HEK293 (cell line): ENCODE measurements at regions not wholly inside any gene's neighbourhood (a gene's known extent, or its start where the extent isn't known, plus 50 kb on each side); places are given as distances from the start of the nearest gene placed in this dataset.

Experiments
- GLI4 ChIP-seq: fragments of 450-650 bp; formaldehyde crosslinking; IDR thresholded peaks from 2 replicates; pipeline ENCODE4 v1.5.1; 2016; ENCODE audit warnings: missing biosample characterization, missing genetic modification characterization
- IKZF3 ChIP-seq: fragments of 450-650 bp; IDR thresholded peaks from 2 replicates; pipeline ENCODE4 v1.5.0; 2018; ENCODE audit warnings: missing biosample characterization, mild to moderate bottlenecking, missing genetic modification characterization, moderate library complexity
- INSM2 ChIP-seq: fragments of 450-650 bp; formaldehyde crosslinking; IDR thresholded peaks from 2 replicates; pipeline ENCODE4 v1.5.1; 2016; ENCODE audit warnings: missing biosample characterization, missing genetic modification characterization
- KLF1 ChIP-seq: fragments of 450-650 bp; formaldehyde crosslinking; IDR thresholded peaks from 2 replicates; pipeline ENCODE4 v1.5.1; 2016; ENCODE audit warnings: missing biosample characterization, missing genetic modification characterization
- REPIN1 ChIP-seq: fragments of 450-650 bp; formaldehyde crosslinking; IDR thresholded peaks from 2 replicates; pipeline ENCODE4 v1.5.1; 2017; ENCODE audit warnings: missing biosample characterization, missing genetic modification characterization, low read depth
- SCRT2 ChIP-seq: fragments of 450-650 bp; formaldehyde crosslinking; IDR thresholded peaks from 2 replicates; pipeline ENCODE4 v1.5.1; 2016; ENCODE audit warnings: missing biosample characterization, missing genetic modification characterization
- SETDB1 ChIP-seq: IDR thresholded peaks from one replicate; pipeline ENCODE4 v1.6.1; 2017; ENCODE audit warnings: mild to moderate bottlenecking, low read length, moderate library complexity, mixed read lengths; ENCODE audit not compliant: insufficient read length
- TCF7L2 ChIP-seq: IDR thresholded peaks from 2 replicates; pipeline ENCODE4 v1.6.1; 2011; ENCODE audit warnings: low read depth, mild to moderate bottlenecking, inconsistent platforms, low read length, moderate library complexity, borderline replicate concordance
- WT1 ChIP-seq: fragments of 450-650 bp; formaldehyde crosslinking; IDR thresholded peaks from 2 replicates; pipeline ENCODE4 v1.5.1; 2016; ENCODE audit warnings: missing biosample characterization, missing genetic modification characterization
- ZBTB17 ChIP-seq: fragments of 450-650 bp; formaldehyde crosslinking; IDR thresholded peaks from 2 replicates; pipeline ENCODE4 v1.5.1; 2016; ENCODE audit warnings: missing biosample characterization, missing genetic modification characterization
- ZBTB7A ChIP-seq: fragments of 450-650 bp; formaldehyde crosslinking; IDR thresholded peaks from 2 replicates; pipeline ENCODE4 v1.5.1; 2016; ENCODE audit warnings: low read depth, missing biosample characterization, missing genetic modification characterization
- ZEB2 ChIP-seq: fragments of 450-650 bp; formaldehyde crosslinking; IDR thresholded peaks from 2 replicates; pipeline ENCODE4 v1.5.1; 2016; ENCODE audit warnings: missing biosample characterization, missing genetic modification characterization
- ZFP3 ChIP-seq: fragments of 450-650 bp; formaldehyde crosslinking; IDR thresholded peaks from 2 replicates; pipeline ENCODE4 v1.5.1; 2016; ENCODE audit warnings: low read depth, missing biosample characterization, missing genetic modification characterization
- ZFP37 ChIP-seq: fragments of 450-650 bp; formaldehyde crosslinking; IDR thresholded peaks from 2 replicates; pipeline ENCODE4 v1.5.1; 2016; ENCODE audit warnings: missing biosample characterization, missing genetic modification characterization
- ZNF121 ChIP-seq: fragments of 450-650 bp; formaldehyde crosslinking; IDR thresholded peaks from 2 replicates; pipeline ENCODE4 v1.5.1; 2016; ENCODE audit warnings: missing biosample characterization, missing genetic modification characterization
- ZNF140 ChIP-seq: fragments of 450-650 bp; formaldehyde crosslinking; IDR thresholded peaks from 2 replicates; pipeline ENCODE4 v1.5.1; 2016; ENCODE audit warnings: missing biosample characterization, missing genetic modification characterization
- ZNF24 ChIP-seq: fragments of 450-650 bp; formaldehyde crosslinking; IDR thresholded peaks from 2 replicates; pipeline ENCODE4 v1.5.1; 2016; ENCODE audit warnings: missing biosample characterization, missing genetic modification characterization
- ZNF274 ChIP-seq, 2 experiments: fragments of 200-500 bp in 1 of 2; fragments of 450-650 bp in 1 of 2; sonication (Bioruptor generic) in 1 of 2; formaldehyde crosslinking in 1 of 2; IDR thresholded peaks; 2 replicates each; pipeline versions ENCODE4 v1.5.1 to v1.6.1; 2014 to 2016; ENCODE audit warnings: borderline replicate concordance in 1 of 2, inconsistent platforms in 1 of 2, low read length in 1 of 2, missing biosample characterization in 1 of 2, missing genetic modification characterization in 1 of 2
- ZNF324 ChIP-seq: fragments of 450-650 bp; formaldehyde crosslinking; IDR thresholded peaks from 2 replicates; pipeline ENCODE4 v1.5.1; 2016; ENCODE audit warnings: missing biosample characterization, missing genetic modification characterization
- ZNF394 ChIP-seq: fragments of 450-650 bp; formaldehyde crosslinking; IDR thresholded peaks from 2 replicates; pipeline ENCODE4 v1.5.1; 2016; ENCODE audit warnings: missing biosample characterization, missing genetic modification characterization, mild to moderate bottlenecking, moderate library complexity, borderline replicate concordance
- ZNF513 ChIP-seq: fragments of 450-650 bp; IDR thresholded peaks from 2 replicates; pipeline ENCODE4 v1.5.1; 2018; ENCODE audit warnings: missing biosample characterization, missing genetic modification characterization
- ZNF596 ChIP-seq: fragments of 450-650 bp; IDR thresholded peaks from 2 replicates; pipeline ENCODE4 v1.5.0; 2018; ENCODE audit warnings: missing biosample characterization, mild to moderate bottlenecking, missing genetic modification characterization, moderate library complexity
- ZNF610 ChIP-seq: fragments of 450-650 bp; formaldehyde crosslinking; IDR thresholded peaks from 2 replicates; pipeline ENCODE4 v1.5.1; 2016; ENCODE audit warnings: missing biosample characterization, missing genetic modification characterization, borderline replicate concordance
- ZNF624 ChIP-seq: fragments of 450-650 bp; formaldehyde crosslinking; IDR thresholded peaks from 2 replicates; pipeline ENCODE4 v1.5.1; 2017; ENCODE audit warnings: missing biosample characterization, missing genetic modification characterization
- ZNF639 ChIP-seq: fragments of 450-650 bp; formaldehyde crosslinking; IDR thresholded peaks from 2 replicates; pipeline ENCODE4 v1.5.1; 2016; ENCODE audit warnings: missing biosample characterization, missing genetic modification characterization
- ZNF654 ChIP-seq: fragments of 450-650 bp; formaldehyde crosslinking; IDR thresholded peaks from 2 replicates; pipeline ENCODE4 v1.5.1; 2016; ENCODE audit warnings: low read depth, missing biosample characterization, missing genetic modification characterization
- ZNF658 ChIP-seq: fragments of 450-650 bp; formaldehyde crosslinking; IDR thresholded peaks from 2 replicates; pipeline ENCODE4; 2016; ENCODE audit warnings: missing biosample characterization, missing genetic modification characterization
- ZNF777 ChIP-seq: fragments of 450-650 bp; formaldehyde crosslinking; IDR thresholded peaks from 2 replicates; pipeline ENCODE4 v1.5.1; 2017; ENCODE audit warnings: missing biosample characterization, missing genetic modification characterization, borderline replicate concordance
- ZSCAN4 ChIP-seq: fragments of 450-650 bp; formaldehyde crosslinking; IDR thresholded peaks from 2 replicates; pipeline ENCODE4 v1.5.1; 2017; ENCODE audit warnings: missing biosample characterization, missing genetic modification characterization
- ZSCAN5A ChIP-seq: fragments of 450-650 bp; formaldehyde crosslinking; IDR thresholded peaks from 2 replicates; pipeline ENCODE4 v1.5.1; 2016; ENCODE audit warnings: missing biosample characterization, missing genetic modification characterization
- TF ChIP-seq, protein P1 (sequence below): fragments of 450-650 bp; formaldehyde crosslinking; IDR thresholded peaks from 2 replicates; pipeline ENCODE4 v1.5.1; 2016; ENCODE audit warnings: missing biosample characterization, missing genetic modification characterization

DNA sequence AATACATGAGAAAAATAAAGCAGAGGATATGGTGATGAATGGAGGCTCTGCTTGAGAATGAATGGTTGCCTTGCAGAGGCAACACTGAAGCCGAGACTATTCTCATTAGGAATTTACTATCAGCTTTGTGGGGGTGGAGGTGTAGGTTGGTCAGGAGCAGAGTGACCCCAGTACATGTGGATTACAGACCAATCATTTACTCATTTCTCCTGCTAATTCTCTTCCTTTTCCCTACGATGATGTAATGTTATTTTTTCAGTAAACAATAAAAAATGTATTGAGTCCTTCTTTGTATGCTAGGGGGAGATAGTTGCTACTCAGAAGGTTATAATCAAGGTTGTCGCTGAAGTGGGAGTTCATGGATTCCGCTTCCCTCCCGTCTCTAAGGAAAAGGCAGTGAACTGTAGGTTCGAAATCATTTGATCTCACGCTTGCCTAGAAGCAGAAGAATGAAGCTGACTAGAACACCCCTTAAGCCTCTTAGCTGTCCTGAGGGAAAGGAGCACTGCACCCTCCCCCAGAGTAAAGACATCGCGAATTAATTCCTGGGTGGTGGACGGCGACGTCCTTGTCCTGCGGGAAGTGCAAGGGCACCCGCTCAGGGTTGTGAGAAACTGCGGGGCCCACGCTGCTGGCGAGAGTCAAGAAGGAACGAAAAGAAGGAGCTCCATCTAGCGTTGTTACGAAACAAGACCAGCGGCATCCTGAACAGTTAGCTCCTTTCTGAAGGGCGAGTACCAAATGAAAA is 213.2 kb upstream of the PFN2 start (continued):
- TF ChIP-seq ZNF513 (tag by site-specific recombination) = no peak
- TF ChIP-seq ZFP37 (tag by site-specific recombination) = 0 out of 2 replicates have a peak, but pooled peaks have one; percentile 40
- no peak for TF ChIP-seq ZNF121 (tag by site-specific recombination)
- no peak for TF ChIP-seq REPIN1
- peak; percentile 46; the same call in 1 of the 2 replicates for TF ChIP-seq ZEB2 (tag by site-specific recombination)
- TF ChIP-seq ZNF777 (tag by site-specific recombination) = no peak
- no peak for TF ChIP-seq IKZF3 (tag by site-specific recombination)
- TF ChIP-seq ZNF274 (IDR thresholded peaks at IDR 0.05; ENCODE audit: low read length) = no peak
- TF ChIP-seq ZNF274 (tag by site-specific recombination; IDR thresholded peaks at IDR 0.05; ENCODE audit: borderline replicate concordance) = no peak
- TF ChIP-seq ZNF658 (tag by site-specific recombination) = no peak
- no peak for TF ChIP-seq ZNF610 (tag by site-specific recombination)
- TF ChIP-seq ZNF324 = no peak
- no peak for TF ChIP-seq ZFP3
- no peak for TF ChIP-seq ZNF140 (tag by site-specific recombination)
- TF ChIP-seq ZNF24 (tag by site-specific recombination) = no peak
- TF ChIP-seq KLF1 (tag by site-specific recombination) = no peak
- TF ChIP-seq SCRT2 (tag by site-specific recombination) = no peak
- no peak for TF ChIP-seq ZNF624 (tag by site-specific recombination)
- TF ChIP-seq, protein P1, sequence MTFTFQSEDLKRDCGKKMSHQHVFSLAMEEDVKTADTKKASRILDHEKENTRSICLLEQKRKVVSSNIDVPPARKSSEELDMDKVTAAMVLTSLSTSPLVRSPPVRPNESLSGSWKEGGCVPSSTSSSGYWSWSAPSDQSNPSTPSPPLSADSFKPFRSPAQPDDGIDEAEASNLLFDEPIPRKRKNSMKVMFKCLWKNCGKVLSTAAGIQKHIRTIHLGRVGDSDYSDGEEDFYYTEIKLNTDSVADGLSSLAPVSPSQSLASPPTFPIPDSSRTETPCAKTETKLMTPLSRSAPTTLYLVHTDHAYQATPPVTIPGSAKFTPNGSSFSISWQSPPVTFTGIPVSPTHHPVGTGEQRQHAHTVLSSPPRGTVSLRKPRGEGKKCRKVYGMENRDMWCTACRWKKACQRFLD = no peak
- no peak for TF ChIP-seq SETDB1
- TF ChIP-seq GLI4 (tag by site-specific recombination) = no peak
- peak; percentile 83 for TF ChIP-seq ZBTB17
- no peak for TF ChIP-seq ZSCAN4 (tag by site-specific recombination)
- TF ChIP-seq ZBTB7A (tag by site-specific recombination) = no peak
- no peak for TF ChIP-seq ZSCAN5A
- peak; percentile 90 for TF ChIP-seq ZNF654 (tag by site-specific recombination)
- no peak for TF ChIP-seq INSM2 (tag by site-specific recombination)
- no peak for TF ChIP-seq ZNF596
- no peak for TF ChIP-seq ZNF394 (tag by site-specific recombination)
- TF ChIP-seq WT1 (tag by site-specific recombination) = no peak
- TF ChIP-seq TCF7L2 = no peak
- TF ChIP-seq ZNF639 (tag by site-specific recombination) = no peak
